Hepatocyte (in vitro differentiated cells): ENCODE measurements at regions not wholly inside any gene's neighbourhood (a gene's known extent, or its start where the extent isn't known, plus 50 kb on each side); places are given as distances from the start of the nearest gene placed in this dataset.

ENCODE experiments used
- EZH2 ChIP-seq: fragments of 200-600 bp; sonication (generic); IDR thresholded peaks from 2 replicates; pipeline ENCODE4 v1.6.1; 2016; ENCODE audit warnings: antibody characterized with exemption, mild to moderate bottlenecking, borderline replicate concordance
- EZH2phosphoT487 ChIP-seq: fragments of 200-600 bp; sonication (generic); IDR thresholded peaks from one replicate; pipeline ENCODE4 v1.6.1; 2018; ENCODE audit warnings: antibody characterized with exemption, mild to moderate bottlenecking, low read depth, moderate library complexity; ENCODE audit not compliant: unreplicated experiment, severe bottlenecking
- TF ChIP-seq, protein P1 (sequence below): fragments of 200-600 bp; sonication (generic); IDR thresholded peaks from 2 replicates; pipeline ENCODE4 v1.5.1; 2016; ENCODE audit warnings: antibody characterized with exemption, mild to moderate bottlenecking; ENCODE audit not compliant: poor library complexity

DNA sequence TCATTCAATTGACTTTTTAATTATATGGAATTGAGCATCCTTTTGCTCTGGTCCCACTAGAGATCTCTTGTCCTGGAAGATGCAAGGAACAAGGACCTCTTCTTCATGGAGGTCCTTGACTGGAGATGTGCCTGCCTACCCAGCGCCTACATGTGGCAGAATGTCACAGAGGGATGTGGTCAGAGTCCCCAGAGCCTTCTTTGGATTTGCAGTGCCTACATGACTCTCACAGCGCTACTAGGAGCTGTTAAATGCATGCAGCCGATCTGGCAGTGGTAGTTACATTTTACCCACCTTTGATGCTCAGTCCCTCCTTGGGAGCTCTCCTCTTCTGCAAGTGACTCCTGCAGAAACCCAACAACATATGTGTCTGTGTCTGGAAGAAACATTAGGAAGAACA is 51.9 kb upstream of the ADTRP start:
- TF ChIP-seq, protein P1, sequence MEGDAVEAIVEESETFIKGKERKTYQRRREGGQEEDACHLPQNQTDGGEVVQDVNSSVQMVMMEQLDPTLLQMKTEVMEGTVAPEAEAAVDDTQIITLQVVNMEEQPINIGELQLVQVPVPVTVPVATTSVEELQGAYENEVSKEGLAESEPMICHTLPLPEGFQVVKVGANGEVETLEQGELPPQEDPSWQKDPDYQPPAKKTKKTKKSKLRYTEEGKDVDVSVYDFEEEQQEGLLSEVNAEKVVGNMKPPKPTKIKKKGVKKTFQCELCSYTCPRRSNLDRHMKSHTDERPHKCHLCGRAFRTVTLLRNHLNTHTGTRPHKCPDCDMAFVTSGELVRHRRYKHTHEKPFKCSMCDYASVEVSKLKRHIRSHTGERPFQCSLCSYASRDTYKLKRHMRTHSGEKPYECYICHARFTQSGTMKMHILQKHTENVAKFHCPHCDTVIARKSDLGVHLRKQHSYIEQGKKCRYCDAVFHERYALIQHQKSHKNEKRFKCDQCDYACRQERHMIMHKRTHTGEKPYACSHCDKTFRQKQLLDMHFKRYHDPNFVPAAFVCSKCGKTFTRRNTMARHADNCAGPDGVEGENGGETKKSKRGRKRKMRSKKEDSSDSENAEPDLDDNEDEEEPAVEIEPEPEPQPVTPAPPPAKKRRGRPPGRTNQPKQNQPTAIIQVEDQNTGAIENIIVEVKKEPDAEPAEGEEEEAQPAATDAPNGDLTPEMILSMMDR, result no peak
- TF ChIP-seq EZH2phosphoT487 (no peak), EZH2 (no peak)
